ENCODE measurements at regions not wholly inside any gene's neighbourhood (a gene's known extent, or its start where the extent isn't known, plus 50 kb on each side); places are given as distances from the start of the nearest gene placed in this dataset.

GRCh38 chr4:29224911-29225310 lies 1495.3 kb upstream of the PCDH7 start:
- no peak for DNase-seq (ENCODE audit: low read depth in 1 of 2, low spot score in 1 of 2)
- TF ChIP-seq JUND (IDR thresholded peaks at IDR 0.05; ENCODE audit: low read depth) = no peak
- in situ Hi-C loops (cut with HindIII; ENCODE audit: low pct_unique_long_range_greater_than_20kb, low sequenced_read_pairs) = no loop called here

GRCh38 chr4:29240641-29241040 lies 1479.5 kb upstream of the PCDH7 start:
- TF ChIP-seq JUND (IDR thresholded peaks at IDR 0.05; ENCODE audit: low read depth) = no peak
- in situ Hi-C loops (cut with HindIII; ENCODE audit: low pct_unique_long_range_greater_than_20kb, low sequenced_read_pairs) = no loop called here
- no peak for DNase-seq (ENCODE audit: low read depth in 1 of 2, low spot score in 1 of 2)

GRCh38 chr4:29243054-29243453 lies 1477.1 kb upstream of the PCDH7 start:
- in situ Hi-C loops (cut with HindIII; ENCODE audit: low pct_unique_long_range_greater_than_20kb, low sequenced_read_pairs) = no loop called here
- TF ChIP-seq JUND (IDR thresholded peaks at IDR 0.05; ENCODE audit: low read depth) = no peak
- no peak for DNase-seq (ENCODE audit: low read depth in 1 of 2, low spot score in 1 of 2)

GRCh38 chr4:29243851-29244250 lies 1476.3 kb upstream of the PCDH7 start:
- no peak for DNase-seq (ENCODE audit: low read depth in 1 of 2, low spot score in 1 of 2)
- TF ChIP-seq JUND (IDR thresholded peaks at IDR 0.05; ENCODE audit: low read depth) = no peak
- in situ Hi-C loops (cut with HindIII; ENCODE audit: low pct_unique_long_range_greater_than_20kb, low sequenced_read_pairs) = no loop called here

GRCh38 chr4:29259556-29259955 lies 1460.6 kb upstream of the PCDH7 start:
- TF ChIP-seq JUND (IDR thresholded peaks at IDR 0.05; ENCODE audit: low read depth) = no peak
- no peak for DNase-seq (ENCODE audit: low read depth in 1 of 2, low spot score in 1 of 2)
- in situ Hi-C loops (cut with HindIII; ENCODE audit: low pct_unique_long_range_greater_than_20kb, low sequenced_read_pairs) = no loop called here

- in situ Hi-C loops (cut with HindIII; ENCODE audit: low pct_unique_long_range_greater_than_20kb, low sequenced_read_pairs) = no loop called here
- no peak for DNase-seq (ENCODE audit: low read depth in 1 of 2, low spot score in 1 of 2)
- TF ChIP-seq JUND (IDR thresholded peaks at IDR 0.05; ENCODE audit: low read depth) = no peak
Observed at GRCh38 chr4:29262986-29263385, 1457.2 kb upstream of the PCDH7 start.

- TF ChIP-seq JUND (IDR thresholded peaks at IDR 0.05; ENCODE audit: low read depth) = peak; percentile 29; the same call in 1 of the 2 replicates
- in situ Hi-C loops (cut with HindIII; ENCODE audit: low pct_unique_long_range_greater_than_20kb, low sequenced_read_pairs) = no loop called here
- peak; percentile 2 to 89 for DNase-seq (ENCODE audit: low read depth in 1 of 2, low spot score in 1 of 2)
Observed at GRCh38 chr4:29276150-29276549, 1444.0 kb upstream of the PCDH7 start.

- TF ChIP-seq JUND (IDR thresholded peaks at IDR 0.05; ENCODE audit: low read depth) = no peak
- no peak for DNase-seq (ENCODE audit: low read depth in 1 of 2, low spot score in 1 of 2)
- in situ Hi-C loops (cut with HindIII; ENCODE audit: low pct_unique_long_range_greater_than_20kb, low sequenced_read_pairs) = no loop called here
Observed at GRCh38 chr4:29277381-29277780, 1442.8 kb upstream of the PCDH7 start.

- DNase-seq (ENCODE audit: low read depth in 1 of 2, low spot score in 1 of 2) = no peak
- TF ChIP-seq JUND (IDR thresholded peaks at IDR 0.05; ENCODE audit: low read depth) = no peak
- in situ Hi-C loops (cut with HindIII; ENCODE audit: low pct_unique_long_range_greater_than_20kb, low sequenced_read_pairs) = no loop called here
Observed at GRCh38 chr4:29278585-29278984, 1441.6 kb upstream of the PCDH7 start.

GRCh38 chr4:29289118-29289517 lies 1431.1 kb upstream of the PCDH7 start:
- in situ Hi-C loops (cut with HindIII; ENCODE audit: low pct_unique_long_range_greater_than_20kb, low sequenced_read_pairs) = no loop called here
- no peak for DNase-seq (ENCODE audit: low read depth in 1 of 2, low spot score in 1 of 2)
- TF ChIP-seq JUND (IDR thresholded peaks at IDR 0.05; ENCODE audit: low read depth) = no peak

- DNase-seq (ENCODE audit: low read depth in 1 of 2, low spot score in 1 of 2) = no peak
- in situ Hi-C loops (cut with HindIII; ENCODE audit: low pct_unique_long_range_greater_than_20kb, low sequenced_read_pairs) = no loop called here
- no peak for TF ChIP-seq JUND (IDR thresholded peaks at IDR 0.05; ENCODE audit: low read depth)
Observed at GRCh38 chr4:29295280-29295679, 1424.9 kb upstream of the PCDH7 start.

- no peak for TF ChIP-seq JUND (IDR thresholded peaks at IDR 0.05; ENCODE audit: low read depth)
- DNase-seq (ENCODE audit: low read depth in 1 of 2, low spot score in 1 of 2) = peak in 1 of 2 experiments; percentile 22
- in situ Hi-C loops (cut with HindIII; ENCODE audit: low pct_unique_long_range_greater_than_20kb, low sequenced_read_pairs) = no loop called here
Observed at GRCh38 chr4:29304595-29304994, 1415.6 kb upstream of the PCDH7 start.

GRCh38 chr4:29307256-29307655 lies 1412.9 kb upstream of the PCDH7 start:
- TF ChIP-seq JUND (IDR thresholded peaks at IDR 0.05; ENCODE audit: low read depth) = no peak
- DNase-seq (ENCODE audit: low read depth in 1 of 2, low spot score in 1 of 2) = no peak
- in situ Hi-C loops (cut with HindIII; ENCODE audit: low pct_unique_long_range_greater_than_20kb, low sequenced_read_pairs) = no loop called here

- in situ Hi-C loops (cut with HindIII; ENCODE audit: low pct_unique_long_range_greater_than_20kb, low sequenced_read_pairs) = no loop called here
- DNase-seq (ENCODE audit: low read depth in 1 of 2, low spot score in 1 of 2) = no peak
- no peak for TF ChIP-seq JUND (IDR thresholded peaks at IDR 0.05; ENCODE audit: low read depth)
Observed at GRCh38 chr4:29307755-29308154, 1412.4 kb upstream of the PCDH7 start.
